CD4-positive, alpha-beta T cell treated with Interferon gamma for 1 hour (primary cell): ENCODE measurements at regions not wholly inside any gene's neighbourhood (a gene's known extent, or its start where the extent isn't known, plus 50 kb on each side); places are given as distances from the start of the nearest gene placed in this dataset.
A peak's percentile ranks its signal among the peaks of the same experiment; 100 is the strongest.

Experiments used
- DNase-seq: peaks from one replicate; pipeline ENCODE4 v3.0.0-alpha.2; 2020

GRCh38 chr6:6784514-6785162 lies 196.1 kb downstream of the LY86 start:
- DNase-seq = no peak

- DNase-seq = no peak
These were observed 196.6 kb downstream of the LY86 start for GRCh38 chr6:6785163-6785521.

GRCh38 chr6:6788394-6789032 lies 200.0 kb downstream of the LY86 start:
- no peak for DNase-seq

GRCh38 chr6:6790393-6790792 lies 201.9 kb downstream of the LY86 start:
- no peak for DNase-seq

- DNase-seq = no peak
These were observed 202.4 kb downstream of the LY86 start for GRCh38 chr6:6790891-6791290.

DNA sequence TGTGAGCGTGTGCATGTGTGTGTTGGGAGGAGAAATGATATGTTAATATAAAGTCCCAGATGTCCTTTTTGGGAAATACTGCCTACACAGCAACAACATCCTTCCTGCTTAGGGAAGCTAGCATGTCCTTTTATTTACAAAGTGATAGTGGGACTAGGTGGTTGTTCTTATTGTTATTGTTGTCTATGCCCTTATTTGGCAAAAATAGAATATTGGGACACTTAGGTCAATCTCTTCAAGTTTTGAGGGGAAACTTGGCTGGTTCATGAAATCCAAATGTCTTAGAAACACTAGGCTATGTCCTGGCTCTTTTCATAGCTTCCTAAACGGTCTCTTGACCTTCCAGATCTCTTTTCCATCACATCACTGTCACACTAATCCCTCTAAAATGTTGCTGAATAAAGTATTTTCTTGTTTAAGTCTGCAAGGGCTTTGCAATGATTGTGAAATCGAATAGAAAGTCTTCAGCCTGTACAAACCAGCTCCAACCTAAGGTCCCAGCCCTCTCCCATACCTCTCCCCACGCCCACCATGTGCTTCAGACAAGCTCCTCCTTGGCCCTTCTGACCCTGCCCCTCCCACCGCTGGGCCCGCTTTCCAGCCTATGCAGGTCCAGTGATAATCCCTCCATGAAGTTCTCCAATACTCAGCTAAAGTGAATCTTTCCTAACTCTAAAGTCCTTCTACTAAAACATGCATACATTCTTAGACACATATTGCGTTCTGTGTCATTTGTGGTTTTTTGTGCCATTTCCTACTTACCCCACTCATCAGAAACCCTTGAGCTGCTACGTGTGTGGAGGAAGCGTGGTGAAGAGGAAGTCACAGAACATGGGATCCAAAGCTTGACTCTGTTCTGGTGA lies 205.1 kb downstream of the LY86 start:
- peak; percentile 6 for DNase-seq

- DNase-seq = no peak
These were observed 206.9 kb downstream of the LY86 start for GRCh38 chr6:6795393-6795792.

GRCh38 chr6:6796818-6797217 lies 208.3 kb downstream of the LY86 start:
- DNase-seq = no peak

DNA sequence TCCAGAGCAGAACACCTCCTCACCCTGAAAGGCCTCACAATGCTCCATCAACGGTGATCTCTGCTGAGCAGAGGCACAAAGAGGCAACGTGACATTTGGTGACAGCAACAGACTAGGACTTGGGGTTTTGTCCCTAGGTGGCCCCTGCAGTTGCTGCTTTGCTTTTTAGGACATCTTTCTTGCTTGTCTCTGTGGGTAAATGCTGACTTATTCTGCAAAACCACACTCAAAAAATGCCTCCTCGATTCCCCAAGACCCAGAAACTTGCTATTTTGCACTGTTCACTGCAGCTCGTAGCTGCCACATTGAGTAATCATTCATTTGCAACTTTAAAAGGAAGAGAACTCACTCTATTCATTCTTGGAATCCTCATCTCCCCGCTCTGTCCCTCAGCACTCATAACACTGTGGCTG lies 209.9 kb downstream of the LY86 start:
- no peak for DNase-seq

GRCh38 chr6:6801005-6801335 lies 212.4 kb downstream of the LY86 start:
- DNase-seq = no peak

DNA sequence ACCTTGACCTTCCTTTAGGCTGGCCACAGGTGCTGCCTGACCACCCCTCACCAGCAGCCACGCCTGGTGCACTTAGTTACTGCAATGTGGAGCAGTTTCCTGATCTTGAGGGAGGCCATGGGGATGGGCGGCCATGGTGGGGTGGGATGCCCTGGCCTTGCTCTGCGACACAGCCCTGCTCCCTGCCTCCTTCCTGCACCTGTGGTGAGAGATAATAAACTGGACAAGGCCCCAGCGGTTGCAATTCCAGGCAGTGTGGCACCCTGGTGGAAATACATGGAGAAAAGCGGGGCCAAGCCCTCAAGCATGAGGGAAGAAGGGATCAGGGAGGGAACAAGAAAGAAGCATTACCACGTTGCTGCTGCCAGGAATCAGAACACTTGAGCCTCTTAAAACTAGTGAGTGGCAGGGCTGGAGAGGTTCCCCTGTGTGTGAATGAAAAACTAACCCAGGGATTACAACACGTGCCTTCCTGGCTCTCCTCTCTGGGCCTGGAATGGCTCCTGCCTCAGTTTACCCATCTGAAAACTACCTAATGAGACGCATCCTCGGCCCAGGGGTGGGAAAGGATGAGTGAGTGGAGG lies 213.2 kb downstream of the LY86 start:
- no peak for DNase-seq

- DNase-seq = peak; percentile 54
These were observed 214.9 kb downstream of the LY86 start for GRCh38 chr6:6803180-6803977.

DNA sequence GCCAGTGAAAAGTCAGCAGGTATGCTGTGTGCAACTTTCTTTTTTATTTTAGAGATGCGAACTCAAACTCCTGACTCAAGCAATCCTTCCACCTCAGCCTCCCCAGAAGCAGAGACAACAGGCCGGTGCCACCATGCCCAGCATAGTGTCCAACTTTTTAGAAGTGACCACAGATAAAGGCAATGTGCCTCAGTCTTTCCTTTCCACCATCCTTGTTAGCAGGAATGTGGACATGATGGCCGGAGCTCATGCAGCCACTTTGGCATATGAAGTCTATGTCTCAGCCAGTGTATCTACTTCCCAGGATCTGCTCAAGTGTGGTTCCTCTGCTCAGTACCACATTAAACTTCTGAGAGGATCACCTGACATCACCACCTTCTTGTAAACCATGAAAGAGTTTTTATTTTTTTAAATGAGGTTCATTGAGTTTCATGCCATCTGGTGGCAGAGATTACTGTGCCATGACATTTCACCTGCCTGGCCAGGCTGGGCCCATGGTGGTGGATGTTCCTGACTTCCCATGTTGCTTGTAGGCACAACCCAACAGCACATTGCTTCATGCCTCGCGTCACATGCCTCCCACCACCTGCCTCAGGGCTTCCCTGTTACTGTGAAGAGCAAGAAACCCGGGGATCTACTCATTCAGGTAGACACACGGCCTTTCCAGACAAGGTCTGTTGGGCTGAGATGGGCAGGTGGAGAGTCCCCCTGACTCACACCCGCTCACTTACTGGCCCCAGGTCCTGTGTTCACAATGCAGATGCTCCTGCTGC lies 216.5 kb downstream of the LY86 start:
- DNase-seq = no peak

DNA sequence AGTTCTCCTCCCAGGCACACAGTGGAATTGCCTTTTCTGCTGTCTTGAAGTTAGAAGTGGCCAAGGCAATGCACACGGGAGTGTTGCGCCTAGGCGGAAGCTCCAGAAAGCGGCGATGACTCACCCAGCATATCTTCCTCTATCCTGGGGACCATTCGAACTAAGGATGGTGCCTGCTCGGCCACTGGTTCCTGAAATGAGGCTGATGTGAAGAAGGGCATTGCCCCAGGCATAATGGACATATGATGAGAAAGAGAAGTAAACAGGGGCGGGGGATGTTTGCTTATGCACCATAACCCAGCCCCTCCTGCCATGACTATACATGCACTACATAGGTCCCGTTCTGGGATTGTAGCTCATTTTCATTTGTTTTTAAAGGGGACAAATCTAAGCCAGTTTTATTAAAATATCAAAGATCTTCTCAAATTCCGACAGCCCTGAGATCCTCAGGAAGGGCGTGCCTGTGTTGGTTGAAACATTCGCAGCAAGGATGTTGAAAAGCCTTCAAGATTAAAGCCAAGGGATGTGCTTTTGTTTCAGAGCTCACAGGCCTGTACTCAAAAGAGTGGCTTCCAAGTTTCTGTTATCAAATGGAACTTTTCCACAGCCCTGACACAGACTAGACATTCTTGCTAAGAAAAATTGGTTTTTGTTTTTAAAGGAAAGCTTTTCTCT lies 218.5 kb downstream of the LY86 start:
- DNase-seq = peak; percentile 77

- DNase-seq = no peak
These were observed 219.8 kb downstream of the LY86 start for GRCh38 chr6:6808343-6808742.

GRCh38 chr6:6808915-6809314 lies 220.4 kb downstream of the LY86 start:
- DNase-seq = no peak

GRCh38 chr6:6810727-6811126 lies 222.2 kb downstream of the LY86 start:
- DNase-seq = no peak

- peak; percentile 47 for DNase-seq
These were observed 222.8 kb downstream of the LY86 start for GRCh38 chr6:6811128-6812009.

GRCh38 chr6:6812427-6812826 lies 223.9 kb downstream of the LY86 start:
- DNase-seq = no peak

DNA sequence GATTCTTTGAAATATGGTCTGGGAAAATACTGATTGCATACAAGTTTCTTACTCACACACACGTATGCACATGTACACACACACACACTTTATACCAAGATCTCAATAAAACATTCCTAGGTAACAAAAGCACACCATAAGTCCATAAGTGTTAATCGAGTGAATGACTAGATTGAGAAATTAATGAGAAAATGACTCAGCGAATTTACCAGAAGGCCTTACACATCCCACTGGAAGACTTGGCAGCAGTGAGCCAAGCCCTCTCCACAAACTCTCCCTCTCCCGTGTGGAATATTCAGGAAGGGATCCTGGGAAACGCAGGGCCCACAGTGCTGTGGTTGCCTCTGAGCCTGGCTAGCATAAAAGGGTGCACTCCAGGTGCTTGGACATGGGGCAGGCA lies 227.2 kb downstream of the LY86 start:
- no peak for DNase-seq

DNA sequence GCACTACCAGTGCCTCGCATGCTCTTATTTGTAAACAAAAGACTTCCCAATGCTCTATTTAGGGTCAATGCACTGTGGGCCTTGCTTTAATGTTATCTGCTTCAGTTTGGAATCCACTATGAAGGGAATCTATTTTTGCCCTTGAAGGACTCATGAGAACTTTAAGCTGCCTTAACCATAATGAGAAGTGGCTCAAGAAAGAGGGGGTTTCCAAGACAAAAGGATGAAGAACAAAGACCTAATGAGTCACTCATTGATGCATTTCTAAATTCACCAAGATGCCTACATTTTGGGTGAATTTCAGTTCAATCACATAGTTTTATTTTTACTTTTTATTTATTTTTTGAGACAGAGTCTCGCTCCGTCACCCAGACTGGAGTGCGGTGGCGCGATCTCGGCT lies 228.2 kb downstream of the LY86 start:
- DNase-seq = no peak
